HG02642 (cell line): ENCODE measurements at regions not wholly inside any gene's neighbourhood (a gene's known extent, or its start where the extent isn't known, plus 50 kb on each side); places are given as distances from the start of the nearest gene placed in this dataset.

Source experiments
- ATAC-seq: cut with Tn5 transposase; IDR thresholded peaks from one replicate; pipeline ENCODE4 v1.9.1; 2021; ENCODE audit warnings: mild to moderate bottlenecking; ENCODE audit not compliant: unreplicated experiment, poor library complexity

GRCh38 chr10:60446070-60446833 lies 56.6 kb upstream of the ANK3 start:
- ATAC-seq: no peak

DNA sequence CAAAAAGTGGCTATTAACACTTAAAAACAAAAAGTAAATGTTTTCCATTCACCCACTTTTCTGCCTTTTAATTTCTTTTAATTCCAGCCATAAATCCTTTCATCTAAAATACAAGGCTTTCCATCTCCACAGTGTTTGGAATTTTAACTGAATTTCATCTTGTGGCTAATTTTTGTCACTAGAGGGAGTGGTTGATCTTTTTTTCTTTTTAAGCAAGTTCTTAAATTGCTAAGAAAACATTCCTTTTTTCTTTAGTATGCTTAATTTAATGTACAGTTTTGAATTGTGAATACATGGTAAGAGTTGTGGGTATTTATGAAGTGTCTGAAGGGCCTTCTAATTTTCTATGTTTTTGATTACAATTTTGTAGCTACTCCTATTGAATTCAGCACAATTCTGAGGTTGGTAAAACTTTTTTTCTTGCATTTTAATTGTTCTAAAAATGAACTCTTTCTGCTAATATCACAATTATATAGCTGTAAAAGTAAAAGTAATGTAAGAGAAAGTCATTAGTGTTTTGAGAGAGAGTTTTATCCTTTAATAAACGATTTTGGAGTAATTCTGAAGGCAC lies 54.9 kb upstream of the ANK3 start:
- ATAC-seq: no peak

DNA sequence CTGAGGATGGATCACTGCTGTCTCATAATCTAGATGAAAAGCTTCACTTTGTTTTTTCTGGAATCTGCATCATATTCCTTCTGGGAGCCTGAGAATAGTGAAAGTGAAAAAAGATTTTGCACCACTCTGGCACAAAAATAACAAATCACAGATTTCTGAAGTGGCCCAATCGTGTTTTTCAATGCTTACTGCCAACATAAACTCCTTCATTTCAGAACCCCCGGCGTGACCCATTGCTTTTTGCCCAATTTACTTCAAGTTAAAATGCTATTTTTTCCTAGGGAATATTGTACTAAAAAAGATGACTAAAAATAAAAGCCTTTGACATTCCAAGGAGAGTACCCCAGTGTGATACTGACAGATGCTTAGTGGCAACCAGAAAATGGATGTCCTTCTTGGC lies 53.7 kb upstream of the ANK3 start:
- no peak for ATAC-seq

GRCh38 chr10:60441515-60441914 lies 51.8 kb upstream of the ANK3 start:
- no peak for ATAC-seq

DNA sequence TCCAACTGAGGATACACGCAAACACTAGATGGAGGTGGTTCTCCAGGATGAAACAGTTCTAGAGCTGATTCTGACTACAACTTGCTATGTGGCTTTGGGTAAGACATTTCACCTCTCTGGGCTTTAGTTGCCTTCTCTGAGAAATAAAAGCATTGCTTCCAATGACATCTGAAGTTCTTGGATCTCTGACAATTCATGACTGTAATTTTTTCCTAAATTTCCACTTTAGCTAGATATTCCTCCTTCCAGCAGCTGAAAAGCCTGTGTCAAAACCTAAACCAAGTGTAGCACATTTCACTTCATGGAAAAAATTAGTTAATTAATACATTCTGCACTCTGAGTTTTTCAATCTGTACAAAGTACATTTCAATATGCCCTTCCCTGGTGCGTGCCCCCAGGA lies 50.0 kb upstream of the ANK3 start:
- ATAC-seq: no peak
